ENCODE measurements at regions not wholly inside any gene's neighbourhood (a gene's known extent, or its start where the extent isn't known, plus 50 kb on each side); places are given as distances from the start of the nearest gene placed in this dataset.

- Mint-ChIP-seq H3K36me3 (ENCODE audit: insufficient read depth, unreplicated experiment) (no peaks in the 10 kb centered on the region), H3K4me3 (ENCODE audit: unreplicated experiment) (no peak overlapping the region), H3K4me1 (ENCODE audit: insufficient read depth, unreplicated experiment) (no peaks in the 10 kb centered on the region), H3K27ac (ENCODE audit: low read depth, unreplicated experiment) (no peak overlapping the region), H3K27me3 (ENCODE audit: insufficient read depth, unreplicated experiment) (no peaks in the 10 kb centered on the region), H3K9me3 (ENCODE audit: unreplicated experiment) (peaks cover 25% of the 10 kb centered on the region)
- ChIA-PET POLR2A (no interaction called here), CTCF (interaction anchor here (0.5 kb wide), 1 partner anchor 54 kb away, joined by 3 read pairs; no protein-coding TSS in a partner anchor)
- BruUV-seq (replicated peaks), result no TSS peak
- no peak for DNase-seq (ENCODE audit: unreplicated experiment)
- intact Hi-C loops (cut with micrococcal nuclease), result no loop called here
- no peak for TF ChIP-seq CTCF (IDR thresholded peaks at IDR 0.05; ENCODE audit: unreplicated experiment)
These were observed 100.8 kb upstream of the C1orf174 start for GRCh38 chr1:4000811-4001251.

DNA sequence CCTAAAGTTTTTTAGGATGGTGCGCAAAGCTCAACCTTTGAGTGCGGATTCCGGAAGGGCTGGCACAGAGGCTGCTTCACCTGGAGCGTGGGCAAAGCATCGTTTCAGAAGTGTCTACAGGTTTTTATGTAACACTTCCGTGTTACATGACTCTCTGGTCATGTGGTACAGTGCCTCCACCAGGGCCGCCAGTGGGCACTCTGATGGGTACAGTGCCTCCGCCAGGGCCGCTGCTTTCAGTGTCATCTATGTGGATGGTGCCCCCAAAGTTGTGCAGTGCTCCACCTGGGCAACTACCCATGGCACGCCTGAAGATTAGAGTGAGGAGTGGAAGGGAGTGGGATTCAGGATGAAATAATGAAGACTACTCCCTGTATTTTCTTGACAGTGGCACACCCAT, 101.4 kb upstream of the C1orf174 start:
- no peak overlapping the region for H3K27ac Mint-ChIP-seq (ENCODE audit: low read depth, unreplicated experiment)
- no peaks in the 10 kb centered on the region for H3K27me3 Mint-ChIP-seq (ENCODE audit: insufficient read depth, unreplicated experiment)
- H3K4me3 Mint-ChIP-seq (ENCODE audit: unreplicated experiment), result no peak overlapping the region
- no peaks in the 10 kb centered on the region for H3K4me1 Mint-ChIP-seq (ENCODE audit: insufficient read depth, unreplicated experiment)
- no peaks in the 10 kb centered on the region for H3K36me3 Mint-ChIP-seq (ENCODE audit: insufficient read depth, unreplicated experiment)
- no peak for DNase-seq (ENCODE audit: unreplicated experiment)
- peaks cover 25% of the 10 kb centered on the region for H3K9me3 Mint-ChIP-seq (ENCODE audit: unreplicated experiment)
- CTCF ChIA-PET, result interaction anchor here (0.5 kb wide), 1 partner anchor 55 kb away, joined by 3 read pairs; no protein-coding TSS in a partner anchor
- no TSS peak for BruUV-seq (replicated peaks)
- TF ChIP-seq CTCF (IDR thresholded peaks at IDR 0.05; ENCODE audit: unreplicated experiment), result no peak
- intact Hi-C loops (cut with micrococcal nuclease), result no loop called here
- POLR2A ChIA-PET, result no interaction called here

DNA sequence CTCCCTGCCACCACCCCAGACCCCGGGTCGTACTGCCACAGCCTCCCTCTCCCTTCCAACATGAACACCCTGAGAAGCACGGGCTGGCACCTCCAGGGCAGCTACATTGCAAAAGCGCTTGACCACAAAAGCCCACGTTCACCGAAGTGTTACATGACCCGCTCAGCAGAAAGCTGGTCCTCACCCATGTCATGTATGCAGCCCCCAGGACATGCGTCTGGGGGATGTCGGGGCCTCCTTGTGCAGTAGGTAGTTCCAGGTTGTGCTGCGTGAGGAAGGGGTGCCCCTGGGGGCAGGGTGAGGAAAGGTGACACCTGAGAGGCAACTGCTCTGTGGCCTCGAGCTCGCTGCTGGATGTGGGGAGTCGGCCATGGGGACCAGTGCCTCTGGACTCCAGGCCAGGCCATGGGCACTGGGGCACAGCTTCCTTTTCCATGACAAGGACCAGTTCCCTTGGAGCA, 102.0 kb upstream of the C1orf174 start:
- ChIA-PET CTCF (no interaction called here), POLR2A (no interaction called here)
- Mint-ChIP-seq H3K27me3 (ENCODE audit: insufficient read depth, unreplicated experiment) (no peaks in the 10 kb centered on the region), H3K27ac (ENCODE audit: low read depth, unreplicated experiment) (no peak overlapping the region), H3K9me3 (ENCODE audit: unreplicated experiment) (peaks cover 26% of the 10 kb centered on the region), H3K4me1 (ENCODE audit: insufficient read depth, unreplicated experiment) (no peaks in the 10 kb centered on the region), H3K4me3 (ENCODE audit: unreplicated experiment) (no peak overlapping the region), H3K36me3 (ENCODE audit: insufficient read depth, unreplicated experiment) (no peaks in the 10 kb centered on the region)
- BruUV-seq (replicated peaks), result no TSS peak
- DNase-seq (ENCODE audit: unreplicated experiment), result no peak
- TF ChIP-seq CTCF (IDR thresholded peaks at IDR 0.05; ENCODE audit: unreplicated experiment), result no peak
- intact Hi-C loops (cut with micrococcal nuclease), result no loop called here

GRCh38 chr1:4002741-4003140, 102.7 kb upstream of the C1orf174 start:
- Mint-ChIP-seq H3K36me3 (ENCODE audit: insufficient read depth, unreplicated experiment) (no peaks in the 10 kb centered on the region), H3K4me1 (ENCODE audit: insufficient read depth, unreplicated experiment) (no peaks in the 10 kb centered on the region), H3K27ac (ENCODE audit: low read depth, unreplicated experiment) (no peak overlapping the region), H3K9me3 (ENCODE audit: unreplicated experiment) (peaks cover 29% of the 10 kb centered on the region), H3K4me3 (ENCODE audit: unreplicated experiment) (no peak overlapping the region), H3K27me3 (ENCODE audit: insufficient read depth, unreplicated experiment) (no peaks in the 10 kb centered on the region)
- POLR2A ChIA-PET, result no interaction called here
- DNase-seq (ENCODE audit: unreplicated experiment), result no peak
- intact Hi-C loops (cut with micrococcal nuclease), result no loop called here
- TF ChIP-seq CTCF (IDR thresholded peaks at IDR 0.05; ENCODE audit: unreplicated experiment), result no peak
- BruUV-seq (replicated peaks), result no TSS peak
- CTCF ChIA-PET, result no interaction called here

All from MCF 10A (cell line).